ENCODE measurements at regions not wholly inside any gene's neighbourhood (a gene's known extent, or its start where the extent isn't known, plus 50 kb on each side); places are given as distances from the start of the nearest gene placed in this dataset.

DNA sequence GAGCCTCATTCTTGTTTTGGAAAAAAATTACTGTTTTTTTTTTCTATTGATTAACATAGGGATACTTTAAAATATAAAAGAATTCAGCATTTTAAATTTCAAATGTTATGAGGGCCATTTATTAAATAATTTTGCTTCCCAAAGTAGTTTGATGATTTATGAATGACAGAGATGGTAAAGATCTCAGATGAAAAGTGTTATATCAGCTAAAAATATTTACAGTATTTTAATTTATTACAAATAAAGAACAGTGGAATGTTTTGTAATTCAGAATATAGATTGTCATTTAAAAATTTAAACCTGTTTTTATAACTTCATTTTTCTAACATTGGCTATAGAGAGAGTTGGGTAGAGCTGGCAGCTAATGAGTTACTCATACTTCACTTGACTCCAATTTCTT, 256.0 kb downstream of the TPBG start:
- TF ChIP-seq CTCF (IDR thresholded peaks at IDR 0.05) = no peak
- TF ChIP-seq POLR2A (IDR thresholded peaks at IDR 0.05) = no peak
